GM23338 (cell line): ENCODE measurements at regions not wholly inside any gene's neighbourhood (a gene's known extent, or its start where the extent isn't known, plus 50 kb on each side); places are given as distances from the start of the nearest gene placed in this dataset.

ENCODE experiments used
- ATAC-seq: fragments of 200-7000 bp; cut with Tn5 transposase; 3 replicates; pipeline ENCODE4 v1.9.1; 2020
- DNase-seq: peaks from one replicate; pipeline ENCODE4 v3.0.0-alpha.2; 2015; ENCODE audit warnings: low spot score
- H2AFZ ChIP-seq: fragments of 200-600 bp; sonication (generic); 2 replicates; pipeline ENCODE4 v1.8.0; 2016; ENCODE audit warnings: antibody characterized with exemption, mild to moderate bottlenecking, moderate library complexity
- H3F3A ChIP-seq: fragments of 200-600 bp; sonication (generic); replicated peaks from 2 replicates; pipeline ENCODE4 v1.8.0; 2017; ENCODE audit warnings: antibody characterized with exemption, mixed run types, low read depth
- H3K27ac ChIP-seq: fragments of 200-600 bp; sonication (generic); 2 replicates; pipeline ENCODE4 v1.6.1; 2016; ENCODE audit warnings: low read depth
- H3K27me3 ChIP-seq: fragments of 200-600 bp; sonication (generic); 2 replicates; pipeline ENCODE4 v1.8.0; 2016; ENCODE audit warnings: mild to moderate bottlenecking, mixed run types, moderate library complexity; ENCODE audit not compliant: insufficient read depth
- H3K36me3 ChIP-seq: fragments of 200-600 bp; sonication (generic); 2 replicates; pipeline ENCODE4 v1.8.0; 2016; ENCODE audit warnings: mild to moderate bottlenecking; ENCODE audit not compliant: insufficient read depth
- H3K4me1 ChIP-seq: fragments of 200-600 bp; sonication (generic); 2 replicates; pipeline ENCODE4 v1.8.0; 2016; ENCODE audit warnings: mild to moderate bottlenecking, moderate library complexity; ENCODE audit not compliant: insufficient read depth
- H3K4me2 ChIP-seq: fragments of 200-600 bp; sonication (generic); 2 replicates; pipeline ENCODE4 v1.7.1; 2017; ENCODE audit warnings: mixed run types
- H3K4me3 ChIP-seq: fragments of 200-600 bp; sonication (generic); 2 replicates; pipeline ENCODE4 v1.6.1; 2016; ENCODE audit warnings: mixed run types
- H3K79me2 ChIP-seq: fragments of 200-600 bp; sonication (generic); replicated peaks from 2 replicates; pipeline ENCODE4 v1.8.0; 2017; ENCODE audit warnings: mild to moderate bottlenecking; ENCODE audit not compliant: insufficient read depth
- H3K9me2 ChIP-seq: fragments of 200-600 bp; sonication (generic); 2 replicates; pipeline ENCODE4 v1.8.0; 2017; ENCODE audit not compliant: insufficient read depth
- H4K20me1 ChIP-seq: fragments of 200-600 bp; sonication (generic); replicated peaks from 2 replicates; pipeline ENCODE4 v1.8.0; 2017; ENCODE audit warnings: mild to moderate bottlenecking; ENCODE audit not compliant: insufficient read depth
- H3K27ac Mint-ChIP-seq: 2 replicates; pipeline ENCODE4 v1.8.0; 2020; ENCODE audit warnings: inconsistent platforms, mild to moderate bottlenecking, moderate library complexity, mixed read lengths
- H3K27me3 Mint-ChIP-seq: 3 replicates; pipeline ENCODE4 v1.8.0; 2022; ENCODE audit warnings: low read depth, mild to moderate bottlenecking, moderate library complexity, mixed read lengths, inconsistent platforms; ENCODE audit not compliant: insufficient read depth, poor library complexity
- H3K36me3 Mint-ChIP-seq: 3 replicates; pipeline ENCODE4 v1.8.0; 2021; ENCODE audit warnings: low read depth, mild to moderate bottlenecking, inconsistent platforms, moderate library complexity, mixed read lengths
- H3K4me1 Mint-ChIP-seq: 3 replicates; pipeline ENCODE4 v1.8.0; 2020; ENCODE audit warnings: mild to moderate bottlenecking, inconsistent platforms, mixed read lengths
- H3K4me3 Mint-ChIP-seq: 3 replicates; pipeline ENCODE4 v1.8.0; 2021; ENCODE audit warnings: moderate library complexity, mild to moderate bottlenecking, inconsistent platforms, mixed read lengths
- H3K9me3 Mint-ChIP-seq: 3 replicates; pipeline ENCODE4 v1.8.0; 2020; ENCODE audit warnings: moderate library complexity, mild to moderate bottlenecking, inconsistent platforms, mixed read lengths
- CREB1 ChIP-seq: fragments of 250-450 bp; sonication (Bioruptor Pico); IDR thresholded peaks from 2 replicates; pipeline ENCODE4 v1.5.0; 2020; ENCODE audit warnings: low read depth, mild to moderate bottlenecking, moderate library complexity
- EZH2 ChIP-seq: fragments of 200-600 bp; sonication (generic); IDR thresholded peaks from one replicate; pipeline ENCODE4 v1.8.0; 2017; ENCODE audit warnings: antibody characterized with exemption, mild to moderate bottlenecking, low read depth; ENCODE audit not compliant: unreplicated experiment
- JUNB ChIP-seq: IDR thresholded peaks from one replicate; pipeline ENCODE4 v1.6.1; 2016; ENCODE audit warnings: antibody characterized with exemption; ENCODE audit not compliant: unreplicated experiment
- STAT1 ChIP-seq: IDR thresholded peaks from one replicate; pipeline ENCODE4 v1.6.1; 2016; ENCODE audit warnings: antibody characterized with exemption; ENCODE audit not compliant: unreplicated experiment
- ZNF331 ChIP-seq: fragments of 250-450 bp; sonication (Bioruptor Pico); IDR thresholded peaks from 2 replicates; pipeline ENCODE4 v1.5.0; 2020; ENCODE audit warnings: low read depth, mild to moderate bottlenecking, moderate library complexity
- TF ChIP-seq, protein P1 (sequence below): IDR thresholded peaks from one replicate; pipeline ENCODE4 v1.6.1; 2018; ENCODE audit warnings: antibody characterized with exemption; ENCODE audit not compliant: unreplicated experiment
- TF ChIP-seq, protein P2 (sequence below): IDR thresholded peaks from 2 replicates; pipeline ENCODE4 v1.6.1; 2016; ENCODE audit warnings: antibody characterized with exemption

DNA sequence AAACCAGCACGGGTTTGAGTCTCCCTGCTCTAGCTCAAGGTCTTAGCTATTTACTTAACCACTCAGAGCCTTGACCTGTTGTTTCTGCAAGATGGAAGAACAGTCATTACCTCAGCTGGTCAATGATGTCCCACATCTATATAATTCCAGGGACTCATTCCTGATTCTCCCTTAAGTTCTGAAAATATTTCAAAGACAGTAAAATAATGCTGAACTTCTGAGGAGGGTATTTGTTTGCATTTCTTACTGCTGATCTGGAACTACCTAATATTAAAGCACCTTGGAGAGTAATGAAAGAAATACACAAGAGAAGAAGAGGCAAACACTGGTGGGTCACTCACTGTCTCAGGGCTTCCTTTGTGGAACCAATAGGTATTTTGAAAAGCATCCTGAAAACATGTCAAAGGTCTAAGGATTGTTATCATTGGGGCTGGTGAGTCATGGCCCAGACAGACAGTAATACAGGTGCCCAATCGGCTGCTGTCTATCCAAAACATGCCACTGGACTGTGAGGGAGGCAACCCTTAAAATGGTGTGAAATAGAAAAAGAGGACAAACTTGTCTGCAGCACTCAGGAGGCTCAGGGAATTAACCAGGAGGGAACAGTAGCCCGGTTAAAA is 88.7 kb upstream of the EGLN3 start:
- DNase-seq (no peak), ATAC-seq (no peak)
- peaks cover 18% of the 10 kb centered on the region; the same call in 1 of the 2 replicates for H3K9me2 ChIP-seq
- H3K4me1 ChIP-seq, result no peaks in the 10 kb centered on the region
- H3K4me1 Mint-ChIP-seq, result peaks cover 7% of the 10 kb centered on the region
- H3K4me3 Mint-ChIP-seq, result no peak overlapping the region
- no peaks in the 10 kb centered on the region for H3K36me3 ChIP-seq
- no peak overlapping the region for H3K4me3 ChIP-seq
- H3K4me2 ChIP-seq, result no peak overlapping the region
- no peaks in the 10 kb centered on the region for H3K27me3 ChIP-seq
- no peaks in the 10 kb centered on the region for H3F3A ChIP-seq
- no peaks in the 10 kb centered on the region for H3K79me2 ChIP-seq
- no peaks in the 10 kb centered on the region for H3K9me3 Mint-ChIP-seq
- TF ChIP-seq STAT1 (no peak), ZNF331 (no peak)
- TF ChIP-seq, protein P1, sequence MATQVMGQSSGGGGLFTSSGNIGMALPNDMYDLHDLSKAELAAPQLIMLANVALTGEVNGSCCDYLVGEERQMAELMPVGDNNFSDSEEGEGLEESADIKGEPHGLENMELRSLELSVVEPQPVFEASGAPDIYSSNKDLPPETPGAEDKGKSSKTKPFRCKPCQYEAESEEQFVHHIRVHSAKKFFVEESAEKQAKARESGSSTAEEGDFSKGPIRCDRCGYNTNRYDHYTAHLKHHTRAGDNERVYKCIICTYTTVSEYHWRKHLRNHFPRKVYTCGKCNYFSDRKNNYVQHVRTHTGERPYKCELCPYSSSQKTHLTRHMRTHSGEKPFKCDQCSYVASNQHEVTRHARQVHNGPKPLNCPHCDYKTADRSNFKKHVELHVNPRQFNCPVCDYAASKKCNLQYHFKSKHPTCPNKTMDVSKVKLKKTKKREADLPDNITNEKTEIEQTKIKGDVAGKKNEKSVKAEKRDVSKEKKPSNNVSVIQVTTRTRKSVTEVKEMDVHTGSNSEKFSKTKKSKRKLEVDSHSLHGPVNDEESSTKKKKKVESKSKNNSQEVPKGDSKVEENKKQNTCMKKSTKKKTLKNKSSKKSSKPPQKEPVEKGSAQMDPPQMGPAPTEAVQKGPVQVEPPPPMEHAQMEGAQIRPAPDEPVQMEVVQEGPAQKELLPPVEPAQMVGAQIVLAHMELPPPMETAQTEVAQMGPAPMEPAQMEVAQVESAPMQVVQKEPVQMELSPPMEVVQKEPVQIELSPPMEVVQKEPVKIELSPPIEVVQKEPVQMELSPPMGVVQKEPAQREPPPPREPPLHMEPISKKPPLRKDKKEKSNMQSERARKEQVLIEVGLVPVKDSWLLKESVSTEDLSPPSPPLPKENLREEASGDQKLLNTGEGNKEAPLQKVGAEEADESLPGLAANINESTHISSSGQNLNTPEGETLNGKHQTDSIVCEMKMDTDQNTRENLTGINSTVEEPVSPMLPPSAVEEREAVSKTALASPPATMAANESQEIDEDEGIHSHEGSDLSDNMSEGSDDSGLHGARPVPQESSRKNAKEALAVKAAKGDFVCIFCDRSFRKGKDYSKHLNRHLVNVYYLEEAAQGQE, result no peak
- TF ChIP-seq, protein P2, sequence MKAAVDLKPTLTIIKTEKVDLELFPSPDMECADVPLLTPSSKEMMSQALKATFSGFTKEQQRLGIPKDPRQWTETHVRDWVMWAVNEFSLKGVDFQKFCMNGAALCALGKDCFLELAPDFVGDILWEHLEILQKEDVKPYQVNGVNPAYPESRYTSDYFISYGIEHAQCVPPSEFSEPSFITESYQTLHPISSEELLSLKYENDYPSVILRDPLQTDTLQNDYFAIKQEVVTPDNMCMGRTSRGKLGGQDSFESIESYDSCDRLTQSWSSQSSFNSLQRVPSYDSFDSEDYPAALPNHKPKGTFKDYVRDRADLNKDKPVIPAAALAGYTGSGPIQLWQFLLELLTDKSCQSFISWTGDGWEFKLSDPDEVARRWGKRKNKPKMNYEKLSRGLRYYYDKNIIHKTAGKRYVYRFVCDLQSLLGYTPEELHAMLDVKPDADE, result no peak
- no peak overlapping the region for H3K27ac ChIP-seq
- H3K36me3 Mint-ChIP-seq, result no peaks in the 10 kb centered on the region; the same call in 2 of the 3 replicates
- H3K27me3 Mint-ChIP-seq, result peaks cover 7% of the 10 kb centered on the region
- no peaks in the 10 kb centered on the region for H4K20me1 ChIP-seq
- no peak overlapping the region for H3K27ac Mint-ChIP-seq
- no peak overlapping the region for H2AFZ ChIP-seq

DNA sequence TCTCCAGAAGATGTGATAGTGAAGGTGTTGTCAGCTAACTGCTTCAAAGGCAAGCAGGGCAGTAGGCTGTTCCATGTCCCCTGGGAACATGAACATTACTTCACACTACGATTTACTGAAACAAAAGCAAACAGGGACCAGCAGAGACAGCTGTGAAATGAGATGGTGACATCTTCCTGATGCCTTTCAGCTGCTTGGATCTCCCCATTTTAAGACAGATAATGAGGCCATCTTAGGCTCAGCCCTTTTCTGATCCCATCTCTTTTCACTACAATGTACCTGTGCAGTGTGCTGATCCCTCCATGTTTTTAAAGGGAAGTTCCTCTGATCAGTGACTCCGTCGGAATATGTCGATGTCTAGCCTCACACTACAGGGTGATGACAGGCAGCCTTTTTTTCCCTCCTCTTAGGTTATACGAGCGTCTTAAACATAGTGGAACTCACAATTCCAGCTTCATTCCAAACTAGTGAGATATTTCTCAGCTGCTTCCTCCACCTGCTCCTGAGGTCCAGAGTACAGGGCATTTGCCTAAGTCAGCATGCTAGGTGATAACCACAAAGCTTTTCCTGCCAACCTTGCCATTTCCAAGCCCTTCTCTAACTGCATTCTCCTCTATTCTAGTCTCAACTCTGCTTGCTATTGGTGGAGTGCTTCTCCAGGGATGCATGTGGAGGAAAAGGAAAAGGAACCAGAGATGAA is 87.6 kb upstream of the EGLN3 start:
- no peak for ATAC-seq
- no peak overlapping the region for H3K27ac ChIP-seq
- H3K9me3 Mint-ChIP-seq, result no peaks in the 10 kb centered on the region

More for the DNA sequence above, 87.6 kb upstream of the EGLN3 start:
- Histone ChIP-seq H3K27me3 (no peaks in the 10 kb centered on the region), H3K36me3 (no peaks in the 10 kb centered on the region), H3K4me3 (no peak overlapping the region), H3F3A (no peaks in the 10 kb centered on the region), H3K9me2 (peaks cover 12% of the 10 kb centered on the region; the same call in 1 of the 2 replicates), H3K79me2 (no peaks in the 10 kb centered on the region), H4K20me1 (no peaks in the 10 kb centered on the region), H3K4me1 (no peaks in the 10 kb centered on the region), H3K4me2 (no peak overlapping the region), H2AFZ (no peak overlapping the region)
- H3K27ac Mint-ChIP-seq, result no peak overlapping the region
- no peak for TF ChIP-seq EZH2
- TF ChIP-seq, protein P2, result no peak
- no peak for TF ChIP-seq CREB1 (CRISPR knock-in tag)
- no peak for TF ChIP-seq JUNB
- TF ChIP-seq, protein P1, result no peak
- peaks cover 2% of the 10 kb centered on the region for H3K27me3 Mint-ChIP-seq
- no peak overlapping the region for H3K4me3 Mint-ChIP-seq
- H3K4me1 Mint-ChIP-seq, result peaks cover 3% of the 10 kb centered on the region
- no peaks in the 10 kb centered on the region for H3K36me3 Mint-ChIP-seq
- no peak for DNase-seq
